Vagina (tissue), 2 donors: ENCODE measurements at regions not wholly inside any gene's neighbourhood (a gene's known extent, or its start where the extent isn't known, plus 50 kb on each side); places are given as distances from the start of the nearest gene placed in this dataset.

ENCODE experiments used
- DNase-seq, 2 donors: peaks; one replicate each; pipeline ENCODE4 v3.0.0-alpha.2; 2017; ENCODE audit errors: extremely low spot score in 2 of 2
- H3K27ac ChIP-seq: fragments of 200-600 bp; sonication (generic); one replicate; pipeline ENCODE4 v1.5.1; 2019
- H3K27me3 ChIP-seq: fragments of 200-600 bp; sonication (generic); one replicate; pipeline ENCODE4 v1.5.1; 2019
- H3K36me3 ChIP-seq, 2 donors: fragments of 200-600 bp; sonication (generic); one replicate each; pipeline ENCODE4 v1.5.1; 2017 to 2019
- H3K4me1 ChIP-seq: fragments of 200-600 bp; sonication (generic); one replicate; pipeline ENCODE4 v1.5.1; 2019
- H3K4me3 ChIP-seq, 2 donors: fragments of 200-600 bp; sonication (generic); 1 replicate in 1 of 2; 2 replicates in 1 of 2; pipeline ENCODE4 v1.5.1; 2016 to 2019
- H3K9me3 ChIP-seq: fragments of 200-600 bp; sonication (generic); one replicate; pipeline ENCODE4 v1.5.1; 2019
- POLR2A ChIP-seq, 2 donors: fragments of 450-650 bp; IDR thresholded peaks; one replicate each; pipeline ENCODE4 v1.6.1; 2017; ENCODE audit warnings: antibody characterized with exemption in 2 of 2, mild to moderate bottlenecking in 2 of 2, moderate library complexity in 2 of 2
- POLR2AphosphoS5 ChIP-seq, 2 donors: sonication (generic); formaldehyde crosslinking; IDR thresholded peaks; one replicate each; pipeline ENCODE4 v1.9.0; 2017; ENCODE audit warnings: antibody characterized with exemption in 2 of 2, mild to moderate bottlenecking in 2 of 2, low read depth in 1 of 2; ENCODE audit not compliant: insufficient read depth in 1 of 2
- intact Hi-C: fragments of 100-400 bp; cut with DNase I; formaldehyde crosslinking; loops from one replicate; pipeline ENCODE4 v1.15.1; 2023
- TF ChIP-seq, protein P1 (sequence below), 3 experiments: fragments of 450-650 bp in 2 of 3; fragments of 200-600 bp in 1 of 3; sonication (generic) in 1 of 3; IDR thresholded peaks; one replicate each; pipeline ENCODE4 v1.5.1; 2017 to 2019; ENCODE audit warnings: antibody characterized with exemption in 3 of 3, mild to moderate bottlenecking in 2 of 3, moderate library complexity in 2 of 3

DNA sequence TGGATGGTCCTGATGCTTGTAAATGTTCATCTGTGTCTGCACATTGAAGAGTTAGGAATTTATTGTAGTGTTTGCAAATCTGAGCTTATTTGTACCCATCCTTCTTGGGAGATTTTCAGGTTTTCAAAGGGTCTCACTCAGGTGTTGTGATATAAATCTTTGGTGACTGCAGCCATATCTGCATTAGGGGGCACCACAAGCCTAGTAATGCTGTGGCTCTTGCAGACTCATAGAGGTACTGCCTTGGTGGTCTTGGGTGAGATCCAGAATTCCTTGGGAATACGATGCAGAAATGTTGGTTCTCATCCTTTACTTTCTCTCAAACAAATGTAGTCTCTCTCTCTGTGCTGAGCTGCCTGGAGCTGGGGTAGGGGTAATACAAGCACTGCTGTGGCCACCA is 405.9 kb downstream of the TTLL7 start:
- Histone ChIP-seq H3K4me1 (no peaks in the 10 kb centered on the region), H3K27ac (no peak overlapping the region), H3K36me3 (no peaks in the 10 kb centered on the region), H3K9me3 (no peaks in the 10 kb centered on the region), H3K27me3 (no peaks in the 10 kb centered on the region), H3K4me3 (no peak overlapping the region)
- DNase-seq = no peak
- intact Hi-C loops = no loop called here
- TF ChIP-seq POLR2AphosphoS5 (IDR thresholded peaks at IDR 0.05; ENCODE audit: insufficient read depth in 1 of 2, low read depth in 1 of 2) (no peak), POLR2A (IDR thresholded peaks at IDR 0.05) (no peak)
- TF ChIP-seq, protein P1, sequence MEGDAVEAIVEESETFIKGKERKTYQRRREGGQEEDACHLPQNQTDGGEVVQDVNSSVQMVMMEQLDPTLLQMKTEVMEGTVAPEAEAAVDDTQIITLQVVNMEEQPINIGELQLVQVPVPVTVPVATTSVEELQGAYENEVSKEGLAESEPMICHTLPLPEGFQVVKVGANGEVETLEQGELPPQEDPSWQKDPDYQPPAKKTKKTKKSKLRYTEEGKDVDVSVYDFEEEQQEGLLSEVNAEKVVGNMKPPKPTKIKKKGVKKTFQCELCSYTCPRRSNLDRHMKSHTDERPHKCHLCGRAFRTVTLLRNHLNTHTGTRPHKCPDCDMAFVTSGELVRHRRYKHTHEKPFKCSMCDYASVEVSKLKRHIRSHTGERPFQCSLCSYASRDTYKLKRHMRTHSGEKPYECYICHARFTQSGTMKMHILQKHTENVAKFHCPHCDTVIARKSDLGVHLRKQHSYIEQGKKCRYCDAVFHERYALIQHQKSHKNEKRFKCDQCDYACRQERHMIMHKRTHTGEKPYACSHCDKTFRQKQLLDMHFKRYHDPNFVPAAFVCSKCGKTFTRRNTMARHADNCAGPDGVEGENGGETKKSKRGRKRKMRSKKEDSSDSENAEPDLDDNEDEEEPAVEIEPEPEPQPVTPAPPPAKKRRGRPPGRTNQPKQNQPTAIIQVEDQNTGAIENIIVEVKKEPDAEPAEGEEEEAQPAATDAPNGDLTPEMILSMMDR (IDR thresholded peaks at IDR 0.05) = no peak

DNA sequence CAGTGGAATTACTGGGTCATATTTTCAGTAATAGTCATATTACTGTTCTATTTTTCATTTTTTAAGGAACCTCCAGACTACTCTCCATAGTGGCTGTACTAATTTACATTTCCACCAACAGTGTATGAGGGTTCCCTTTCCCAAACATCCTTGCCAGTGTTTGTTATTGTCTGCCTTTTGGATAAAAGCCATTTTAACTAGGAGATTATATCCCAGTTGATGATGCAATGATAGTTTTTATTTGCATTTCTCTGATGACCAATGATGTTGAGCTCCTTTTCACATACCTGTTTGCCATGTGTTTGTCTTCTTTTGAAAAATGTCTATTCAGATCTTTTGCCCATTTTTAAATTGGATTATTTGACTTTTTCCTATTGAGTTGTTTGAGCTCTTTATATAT is 410.8 kb downstream of the TTLL7 start:
- Histone ChIP-seq H3K27ac (no peak overlapping the region), H3K4me3 (no peak overlapping the region), H3K4me1 (no peaks in the 10 kb centered on the region), H3K9me3 (no peaks in the 10 kb centered on the region), H3K36me3 (no peaks in the 10 kb centered on the region), H3K27me3 (no peaks in the 10 kb centered on the region)
- intact Hi-C loops = loop anchor here (5.0 kb wide), 1 partner anchor 1044 kb away; no protein-coding TSS in a partner anchor
- TF ChIP-seq, protein P1 (IDR thresholded peaks at IDR 0.05) = no peak
- no peak for TF ChIP-seq POLR2A (IDR thresholded peaks at IDR 0.05)
- TF ChIP-seq POLR2AphosphoS5 (IDR thresholded peaks at IDR 0.05; ENCODE audit: insufficient read depth in 1 of 2, low read depth in 1 of 2) = no peak
- DNase-seq = no peak

DNA sequence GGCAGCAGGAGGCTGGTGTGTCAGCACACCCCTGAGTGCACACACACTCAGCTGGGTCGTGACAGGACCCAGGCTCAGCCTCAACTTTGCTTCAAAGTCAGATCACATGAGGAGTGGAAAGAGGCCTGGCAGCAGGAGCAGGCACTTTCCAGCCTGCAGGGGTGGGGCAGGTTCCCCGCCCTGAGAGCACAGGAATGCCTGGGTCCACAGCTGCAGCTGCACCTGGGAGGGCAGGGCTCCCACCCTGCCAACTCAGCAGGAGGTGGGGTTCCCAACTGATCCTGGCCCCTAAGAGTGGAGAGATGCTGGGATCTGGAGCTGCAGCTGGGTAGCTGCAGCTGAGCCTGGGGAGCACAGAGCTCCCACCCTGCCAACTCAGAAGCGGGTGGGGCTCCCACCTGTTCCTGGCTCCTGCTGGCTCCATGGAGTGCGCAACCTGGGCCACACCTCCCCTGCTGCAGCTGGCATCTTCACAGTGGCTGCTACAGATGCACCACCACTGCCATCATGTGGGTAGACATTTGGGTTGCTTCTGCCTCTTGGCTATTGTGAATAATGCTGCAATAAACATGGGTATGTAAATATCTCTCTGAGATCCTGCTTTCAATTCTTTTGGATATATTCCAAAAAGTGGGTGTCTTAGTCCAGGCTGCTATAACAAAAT is 415.4 kb downstream of the TTLL7 start:
- H3K36me3 ChIP-seq = no peaks in the 10 kb centered on the region
- no peak for TF ChIP-seq POLR2AphosphoS5 (IDR thresholded peaks at IDR 0.05; ENCODE audit: insufficient read depth in 1 of 2, low read depth in 1 of 2)
- no peak for TF ChIP-seq POLR2A (IDR thresholded peaks at IDR 0.05)
- TF ChIP-seq, protein P1 (IDR thresholded peaks at IDR 0.05) = no peak
- no peak overlapping the region for H3K27ac ChIP-seq
- H3K4me1 ChIP-seq = no peaks in the 10 kb centered on the region
- H3K9me3 ChIP-seq = no peaks in the 10 kb centered on the region
- DNase-seq = no peak
- no peaks in the 10 kb centered on the region for H3K27me3 ChIP-seq
- no peak overlapping the region for H3K4me3 ChIP-seq
- intact Hi-C loops = no loop called here

DNA sequence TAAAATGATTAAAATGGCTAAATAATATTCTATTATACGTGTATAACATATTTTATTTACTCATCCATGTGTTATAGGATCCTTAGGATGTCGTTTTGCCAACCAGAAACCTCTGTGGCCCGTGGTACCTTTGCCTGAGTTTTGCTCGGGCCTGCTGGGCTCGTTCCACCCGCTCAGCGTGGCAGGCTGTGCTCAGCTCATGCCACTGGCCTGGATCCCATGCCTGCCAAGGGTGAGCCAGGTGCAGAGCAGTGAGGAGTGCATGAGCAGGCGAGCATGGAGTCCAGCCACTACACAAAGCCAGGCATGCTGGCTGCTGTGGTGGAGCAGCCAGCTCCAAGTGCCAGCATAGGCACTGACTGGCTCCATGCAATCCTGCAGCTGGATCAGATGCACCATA is 417.2 kb downstream of the TTLL7 start:
- H3K9me3 ChIP-seq = no peaks in the 10 kb centered on the region
- no peak for TF ChIP-seq POLR2A (IDR thresholded peaks at IDR 0.05)
- no peaks in the 10 kb centered on the region for H3K36me3 ChIP-seq
- H3K27me3 ChIP-seq = no peaks in the 10 kb centered on the region
- H3K4me3 ChIP-seq = no peak overlapping the region
- H3K4me1 ChIP-seq = no peaks in the 10 kb centered on the region
- no peak overlapping the region for H3K27ac ChIP-seq
- no peak for DNase-seq
- intact Hi-C loops = no loop called here

DNA sequence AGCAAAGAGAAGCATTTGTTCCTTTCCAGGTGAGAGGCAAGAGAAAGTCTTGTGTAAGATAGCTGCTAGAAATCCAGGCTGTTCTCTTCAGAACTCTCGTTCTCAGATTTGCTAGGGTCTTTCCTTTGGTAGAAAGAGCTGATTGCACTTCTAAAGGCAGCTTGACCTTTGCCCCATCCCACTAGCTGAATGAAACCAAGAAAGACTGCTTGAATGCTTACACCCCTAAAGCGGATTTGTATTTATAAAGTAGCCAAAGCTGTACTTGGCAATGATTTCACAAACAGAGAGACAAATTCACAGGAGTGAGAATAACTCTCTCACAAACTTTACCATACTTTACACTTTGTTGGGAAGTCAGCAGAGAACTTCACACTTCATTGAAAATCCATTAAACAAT is 424.1 kb downstream of the TTLL7 start:
- H3K27me3 ChIP-seq = no peaks in the 10 kb centered on the region
- no peaks in the 10 kb centered on the region for H3K4me1 ChIP-seq
- TF ChIP-seq, protein P1 (IDR thresholded peaks at IDR 0.05) = no peak
- TF ChIP-seq POLR2A (IDR thresholded peaks at IDR 0.05) (no peak), POLR2AphosphoS5 (IDR thresholded peaks at IDR 0.05; ENCODE audit: insufficient read depth in 1 of 2, low read depth in 1 of 2) (no peak)
- no peaks in the 10 kb centered on the region for H3K9me3 ChIP-seq
- no peaks in the 10 kb centered on the region for H3K36me3 ChIP-seq
- no peak overlapping the region for H3K27ac ChIP-seq
- no peak for DNase-seq
- no peak overlapping the region for H3K4me3 ChIP-seq
- intact Hi-C loops = loop anchor here (5.0 kb wide), 1 partner anchor 1717 kb away; no protein-coding TSS in a partner anchor
